GM18511 (cell line): ENCODE measurements at regions not wholly inside any gene's neighbourhood (a gene's known extent, or its start where the extent isn't known, plus 50 kb on each side); places are given as distances from the start of the nearest gene placed in this dataset.
"Not testable (repeated sequence)": the region's sequence is repeated elsewhere in the genome, so short reads cannot be mapped to it uniquely, and the experiment has no call there.

Experiments
- ATAC-seq: cut with Tn5 transposase; IDR thresholded peaks from one replicate; pipeline ENCODE4 v1.9.1; 2021; ENCODE audit warnings: mild to moderate bottlenecking, moderate library complexity; ENCODE audit not compliant: unreplicated experiment

- no peak for ATAC-seq
Measured at GRCh38 chr6:156613996-156614395, 163.2 kb upstream of the ARID1B start.

- ATAC-seq = no peak
Measured at GRCh38 chr6:156612361-156612760, 164.8 kb upstream of the ARID1B start.

- ATAC-seq = no peak
Measured at GRCh38 chr6:156602066-156602385, 175.2 kb upstream of the ARID1B start.

GRCh38 chr6:156601152-156602065, 175.8 kb upstream of the ARID1B start:
- ATAC-seq = no peak

DNA sequence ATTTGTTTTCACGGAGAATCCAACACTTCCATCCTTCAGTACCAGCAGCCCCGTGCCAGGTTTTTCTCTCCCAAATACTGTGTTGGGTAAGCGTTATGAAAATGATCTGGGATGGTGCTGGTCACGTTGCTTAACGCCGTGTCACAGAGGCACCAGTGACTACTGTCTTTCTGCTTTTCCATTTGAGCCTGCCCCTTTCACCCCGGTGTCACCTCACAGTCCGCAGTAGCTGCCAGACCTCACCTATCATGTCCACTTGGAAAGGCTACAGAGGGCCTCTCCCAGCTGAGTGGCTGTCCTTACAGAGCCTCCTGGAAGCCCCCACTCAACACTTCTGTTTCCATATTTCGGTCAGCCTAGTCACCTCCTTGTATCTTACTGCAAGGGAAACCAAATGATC, 176.5 kb upstream of the ARID1B start:
- ATAC-seq = no peak

DNA sequence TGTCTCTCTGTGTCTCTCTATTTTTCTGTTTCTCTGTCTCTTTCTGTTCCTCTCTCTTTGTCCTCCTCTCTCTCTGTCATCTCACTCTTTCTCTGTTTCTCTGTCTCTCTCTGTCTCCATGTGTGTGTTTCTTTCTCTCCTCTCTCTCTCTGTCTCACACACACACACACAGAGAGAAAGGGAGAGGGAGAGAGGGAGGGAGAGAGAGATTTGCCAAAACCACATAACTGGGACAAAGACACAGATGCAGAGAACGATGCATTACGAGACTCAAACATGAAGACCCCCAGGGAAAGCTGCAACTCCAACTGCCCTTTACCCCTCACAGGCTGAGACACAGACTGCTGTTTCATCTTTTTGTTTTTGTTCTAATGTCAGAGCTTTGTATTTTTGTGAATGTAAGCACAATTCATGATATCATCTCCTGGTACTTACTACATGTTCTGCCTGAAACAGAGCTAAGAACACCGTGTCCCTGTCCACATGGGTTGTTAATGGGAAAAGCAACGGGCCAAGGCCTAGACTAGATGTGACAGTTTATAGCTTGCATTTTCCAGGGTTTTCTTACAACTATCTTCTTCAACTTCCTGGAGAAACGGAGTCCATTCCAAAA, 177.1 kb upstream of the ARID1B start:
- no peak for ATAC-seq

- ATAC-seq = no peak
Measured at GRCh38 chr6:156599366-156599765, 177.8 kb upstream of the ARID1B start.

GRCh38 chr6:156598855-156599180, 178.4 kb upstream of the ARID1B start:
- no peak for ATAC-seq

DNA sequence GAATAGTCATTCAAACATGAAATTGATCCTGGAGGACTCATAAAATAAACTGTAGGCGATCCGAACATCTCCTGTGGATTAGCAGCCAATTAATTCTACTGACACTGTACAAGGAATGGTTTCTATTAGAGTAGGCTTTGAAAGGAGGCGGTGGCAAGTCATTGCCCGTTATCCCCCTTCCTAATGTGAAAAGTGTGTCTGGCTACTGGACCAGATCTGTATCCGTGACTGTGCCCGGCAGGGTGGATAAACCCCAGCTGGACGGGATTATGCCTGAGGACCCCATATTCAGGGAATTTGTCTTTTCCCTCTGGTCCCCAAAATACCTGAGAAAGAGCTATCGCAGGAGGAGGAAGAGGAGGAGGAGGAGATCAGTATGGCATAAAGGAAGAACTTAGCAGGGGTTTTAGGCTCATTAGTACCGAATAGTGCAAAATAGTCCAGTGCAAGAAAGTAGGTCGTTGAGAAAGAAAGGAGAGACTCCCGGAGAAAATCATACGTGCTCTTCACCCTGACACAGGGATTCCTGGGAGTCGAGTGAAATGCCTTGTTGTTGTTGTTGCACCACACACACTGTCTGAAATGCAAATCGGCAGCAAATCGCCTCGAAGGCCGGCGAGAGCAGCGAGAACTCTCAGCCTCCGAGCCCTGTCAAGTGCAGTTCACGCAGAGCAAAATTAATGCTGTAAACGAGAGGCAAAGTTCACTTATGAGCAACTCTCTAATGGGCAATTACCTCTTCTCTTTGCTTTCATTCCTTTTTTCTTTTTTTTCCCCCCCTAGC, 178.9 kb upstream of the ARID1B start:
- no peak for ATAC-seq

- no peak for ATAC-seq
Measured at GRCh38 chr6:156597095-156597494, 180.1 kb upstream of the ARID1B start.

- ATAC-seq = no peak
Measured at GRCh38 chr6:156595476-156595875, 181.7 kb upstream of the ARID1B start.

DNA sequence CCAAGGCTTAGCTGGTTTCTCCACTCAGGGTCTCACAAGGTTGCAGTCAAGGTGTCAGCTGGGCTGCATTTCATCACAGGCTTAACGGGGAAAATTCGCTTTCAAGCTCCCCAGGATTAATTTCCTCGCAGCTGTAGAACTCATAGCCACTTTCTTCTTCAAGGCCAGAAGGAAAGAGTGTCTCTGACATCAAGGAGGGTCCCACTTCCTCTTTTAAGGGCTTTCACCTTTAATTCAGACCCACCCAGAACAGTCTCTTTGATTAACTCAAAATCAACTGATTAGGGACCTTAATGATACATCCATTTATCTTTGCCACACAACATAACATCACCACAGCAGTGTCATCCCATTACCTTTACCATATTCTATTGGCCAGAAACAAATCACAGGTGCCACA, 183.3 kb upstream of the ARID1B start:
- no peak for ATAC-seq

GRCh38 chr6:156593127-156593526, 184.1 kb upstream of the ARID1B start:
- ATAC-seq = no peak

GRCh38 chr6:156590482-156590881, 186.7 kb upstream of the ARID1B start:
- ATAC-seq = no peak

DNA sequence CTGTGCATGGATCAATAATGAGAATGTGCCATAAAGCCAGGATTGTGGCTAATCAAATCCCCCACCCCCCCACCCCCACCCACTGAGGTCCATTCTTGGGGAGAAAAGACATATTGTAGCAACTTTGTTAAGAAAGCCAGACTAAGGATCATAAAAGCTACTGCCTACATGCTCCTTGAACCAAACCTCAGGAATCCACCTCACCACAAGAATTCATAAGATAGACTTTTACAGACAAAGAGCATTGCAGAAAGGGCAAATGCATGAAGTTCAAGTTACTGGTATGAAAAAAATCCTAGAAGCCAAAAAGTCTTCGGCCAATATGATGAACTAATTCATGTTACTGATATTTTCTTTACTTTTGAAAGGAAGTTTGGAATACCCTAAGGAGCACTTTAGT, 187.9 kb upstream of the ARID1B start:
- ATAC-seq = no peak

GRCh38 chr6:156587751-156588301, 189.4 kb upstream of the ARID1B start:
- ATAC-seq = no peak

DNA sequence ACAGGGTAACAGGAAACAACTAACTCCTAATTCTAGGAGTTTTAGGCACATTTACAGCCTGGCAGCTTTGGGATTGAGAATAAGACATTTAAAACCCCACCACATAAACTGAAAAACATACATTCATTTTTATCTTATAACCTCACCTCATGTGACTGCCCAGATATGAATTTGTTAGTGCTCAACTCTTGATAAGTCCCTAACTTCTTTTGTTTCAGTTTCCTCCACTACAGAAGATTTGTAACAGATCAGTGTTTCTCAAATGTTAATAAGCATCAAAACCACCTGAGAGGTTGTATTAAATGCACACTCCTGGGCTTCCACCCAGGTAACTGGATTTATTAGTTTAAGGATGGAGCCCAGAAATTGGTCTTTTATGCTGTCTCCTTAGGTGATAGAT, 190.1 kb upstream of the ARID1B start:
- ATAC-seq = no peak

DNA sequence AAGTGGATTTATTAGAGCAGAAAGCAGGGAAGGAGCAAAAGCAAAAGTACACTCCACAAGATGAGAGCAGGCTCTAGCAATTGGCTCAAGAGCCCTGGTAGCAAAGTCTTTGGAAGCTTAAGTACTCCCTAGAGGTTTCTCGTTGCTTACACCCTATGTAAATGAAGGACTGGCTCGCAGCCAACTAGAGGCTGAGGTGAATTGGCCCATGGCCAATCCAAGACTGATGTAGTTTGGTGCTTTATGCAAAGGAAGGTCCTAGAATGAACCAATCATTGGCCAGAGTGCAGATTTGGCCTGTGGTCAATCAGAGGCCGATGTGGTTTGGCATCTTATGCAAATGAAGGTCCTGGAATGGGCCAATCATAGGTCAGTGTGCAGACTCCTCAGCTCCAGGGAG, 191.3 kb upstream of the ARID1B start:
- no peak for ATAC-seq

DNA sequence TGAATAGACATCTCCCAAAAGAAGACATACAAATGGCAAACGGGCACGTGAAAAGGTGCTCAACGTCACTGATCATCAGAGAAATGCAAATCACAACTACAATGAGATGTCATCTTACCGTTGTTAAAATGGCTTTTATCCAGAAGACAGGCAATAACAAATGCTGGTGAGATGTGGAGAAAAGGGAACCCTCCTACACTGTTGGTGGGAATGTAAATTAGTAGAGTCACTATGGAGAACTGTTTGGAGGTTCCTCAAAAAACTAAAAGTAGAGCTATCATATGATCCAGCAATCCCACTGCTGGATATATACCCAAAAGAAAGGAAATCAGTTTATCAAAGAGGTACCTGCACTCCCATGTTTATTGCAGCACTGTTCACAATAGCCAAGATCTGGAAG, 193.1 kb upstream of the ARID1B start:
- ATAC-seq = not testable (repeated sequence)

DNA sequence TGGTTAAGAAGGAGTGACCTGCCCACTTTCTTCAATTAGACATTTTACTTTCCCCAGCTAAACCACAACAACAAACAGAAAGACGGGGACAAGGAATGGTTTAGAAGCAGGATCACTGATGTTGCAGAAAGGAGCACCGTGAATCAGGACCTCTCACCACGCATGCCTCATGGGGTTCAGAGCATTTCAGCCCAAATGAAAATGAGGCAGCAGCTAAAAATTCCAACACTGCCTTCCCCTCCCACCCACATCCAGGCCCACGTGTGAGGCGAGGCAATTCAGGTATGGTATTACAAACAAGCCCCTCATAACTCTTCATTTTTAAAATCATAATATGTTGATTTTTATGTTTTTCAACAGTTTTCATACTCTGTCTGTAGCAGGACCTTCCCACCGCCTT, 194.1 kb upstream of the ARID1B start:
- no peak for ATAC-seq

DNA sequence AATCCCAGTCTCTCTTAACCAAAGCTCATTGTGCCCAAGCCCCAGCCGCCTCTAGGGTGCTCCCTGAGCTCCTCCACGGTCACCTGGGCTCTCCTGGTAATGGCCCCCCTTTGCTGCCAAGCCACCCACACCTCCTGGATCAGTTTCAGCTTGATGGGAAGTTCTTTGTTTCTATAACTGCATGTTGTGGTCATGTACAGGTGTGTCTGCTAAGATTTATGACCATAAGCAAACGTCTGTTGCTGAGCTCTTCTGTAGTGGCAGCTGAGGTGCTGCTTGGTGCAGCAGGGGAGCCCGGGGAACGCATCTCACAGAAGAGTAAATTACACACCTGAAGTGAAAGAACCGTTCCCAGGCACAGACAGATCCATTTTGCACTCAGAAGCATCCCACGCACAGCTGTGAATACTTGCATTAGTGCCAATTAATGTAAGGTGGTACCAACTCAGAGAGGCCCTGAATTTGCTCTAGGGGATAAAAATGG, 194.6 kb upstream of the ARID1B start:
- ATAC-seq = no peak

DNA sequence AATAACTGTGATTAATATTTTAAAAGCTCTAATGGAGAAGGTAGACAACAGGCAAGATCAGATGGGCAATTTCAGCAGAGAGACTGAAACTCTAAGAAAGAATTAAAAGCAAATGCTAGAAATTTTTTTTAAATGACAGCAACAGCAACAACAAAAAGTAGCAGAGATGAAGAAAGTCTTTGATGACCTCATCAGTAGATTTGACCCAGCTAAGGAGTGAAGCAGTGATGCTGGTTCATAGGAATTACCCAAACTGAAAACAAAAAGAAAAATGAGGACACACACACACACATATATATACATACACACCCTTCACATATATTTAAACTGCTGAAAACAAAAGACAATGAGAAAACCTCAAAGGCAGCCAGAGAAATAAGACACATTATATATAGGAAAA, 197.6 kb upstream of the ARID1B start:
- ATAC-seq = no peak
